ENCODE measurements at regions not wholly inside any gene's neighbourhood (a gene's known extent, or its start where the extent isn't known, plus 50 kb on each side); places are given as distances from the start of the nearest gene placed in this dataset.

DNA sequence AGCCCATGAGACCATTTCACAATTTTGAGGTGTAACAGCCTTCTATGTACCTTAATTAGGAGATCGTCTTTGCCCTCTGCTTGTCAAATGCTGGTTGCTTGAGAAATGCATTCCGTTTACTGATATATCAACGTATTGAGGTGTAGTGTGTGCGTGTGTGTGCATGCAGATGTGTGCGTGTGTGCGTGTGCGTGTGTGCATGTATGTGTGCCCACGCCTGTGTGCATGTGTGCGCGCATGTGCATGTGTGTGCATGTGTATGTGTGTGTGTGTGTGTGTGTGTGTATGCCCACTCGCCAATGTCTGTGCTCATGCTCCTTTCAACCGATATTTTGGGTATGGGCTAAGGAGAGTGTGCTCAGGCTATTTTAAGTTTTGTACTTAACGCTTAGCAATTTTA lies 81.5 kb upstream of the ZFHX3 start (continued):
- no peak for TF ChIP-seq ZNF331 (CRISPR knock-in tag; IDR thresholded peaks at IDR 0.05; ENCODE audit: low read depth)
- TF ChIP-seq CREB1 (CRISPR knock-in tag; IDR thresholded peaks at IDR 0.05; ENCODE audit: low read depth), result no peak
- TF ChIP-seq, protein P1, sequence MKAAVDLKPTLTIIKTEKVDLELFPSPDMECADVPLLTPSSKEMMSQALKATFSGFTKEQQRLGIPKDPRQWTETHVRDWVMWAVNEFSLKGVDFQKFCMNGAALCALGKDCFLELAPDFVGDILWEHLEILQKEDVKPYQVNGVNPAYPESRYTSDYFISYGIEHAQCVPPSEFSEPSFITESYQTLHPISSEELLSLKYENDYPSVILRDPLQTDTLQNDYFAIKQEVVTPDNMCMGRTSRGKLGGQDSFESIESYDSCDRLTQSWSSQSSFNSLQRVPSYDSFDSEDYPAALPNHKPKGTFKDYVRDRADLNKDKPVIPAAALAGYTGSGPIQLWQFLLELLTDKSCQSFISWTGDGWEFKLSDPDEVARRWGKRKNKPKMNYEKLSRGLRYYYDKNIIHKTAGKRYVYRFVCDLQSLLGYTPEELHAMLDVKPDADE (IDR thresholded peaks at IDR 0.05), result no peak
- TF ChIP-seq EZH2 (IDR thresholded peaks at IDR 0.05; ENCODE audit: low read depth, unreplicated experiment), result no peak
- no peak for TF ChIP-seq STAT1 (IDR thresholded peaks at IDR 0.05; ENCODE audit: unreplicated experiment)
- no peak for TF ChIP-seq EZH2phosphoT487 (IDR thresholded peaks at IDR 0.05; ENCODE audit: unreplicated experiment)

DNA sequence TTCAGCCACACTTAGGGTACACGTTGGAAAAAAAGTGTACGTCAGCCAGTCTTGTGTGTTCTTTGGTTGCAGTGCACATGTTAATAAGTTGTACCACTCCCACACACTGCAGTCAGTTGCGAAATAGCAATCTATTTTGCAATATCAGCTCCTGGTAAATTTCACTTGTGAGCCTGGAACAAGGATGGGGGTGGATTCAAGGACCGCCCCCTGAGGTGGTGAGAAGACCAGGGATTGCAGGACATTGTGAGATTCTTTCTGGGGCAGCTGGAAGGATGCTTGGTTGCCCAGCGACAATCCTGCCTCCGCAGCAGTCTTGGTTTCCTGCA lies 78.6 kb upstream of the ZFHX3 start:
- DNase-seq (ENCODE audit: low spot score), result no peak
- Mint-ChIP-seq H3K27me3 (ENCODE audit: insufficient read depth, low read depth, poor library complexity) (peaks cover 5% of the 10 kb centered on the region), H3K36me3 (ENCODE audit: low read depth) (no peaks in the 10 kb centered on the region), H3K27ac (no peak overlapping the region), H3K4me1 (no peaks in the 10 kb centered on the region; the same call in 2 of the 3 replicates), H3K9me3 (no peaks in the 10 kb centered on the region; the same call in 2 of the 3 replicates), H3K4me3 (no peak overlapping the region)
- Histone ChIP-seq H3K4me2 (no peak overlapping the region), H2AFZ (no peak overlapping the region), H3K79me2 (replicated peaks; ENCODE audit: insufficient read depth) (no peaks in the 10 kb centered on the region), H3K9me2 (ENCODE audit: insufficient read depth) (no peaks in the 10 kb centered on the region), H3K4me1 (ENCODE audit: insufficient read depth) (no peaks in the 10 kb centered on the region), H3K27ac (ENCODE audit: low read depth) (no peak overlapping the region), H3K27me3 (ENCODE audit: insufficient read depth) (no peaks in the 10 kb centered on the region), H4K20me1 (replicated peaks; ENCODE audit: insufficient read depth) (no peaks in the 10 kb centered on the region), H3F3A (replicated peaks; ENCODE audit: low read depth) (no peaks in the 10 kb centered on the region), H3K36me3 (ENCODE audit: insufficient read depth) (no peaks in the 10 kb centered on the region), H3K4me3 (no peak overlapping the region)
- ATAC-seq, result no peak
- no peak for TF ChIP-seq REST (IDR thresholded peaks at IDR 0.05; ENCODE audit: unreplicated experiment)
- TF ChIP-seq NANOG (IDR thresholded peaks at IDR 0.05; ENCODE audit: borderline replicate concordance), result no peak
- TF ChIP-seq EZH2 (IDR thresholded peaks at IDR 0.05; ENCODE audit: low read depth, unreplicated experiment), result no peak
- TF ChIP-seq, protein P2, sequence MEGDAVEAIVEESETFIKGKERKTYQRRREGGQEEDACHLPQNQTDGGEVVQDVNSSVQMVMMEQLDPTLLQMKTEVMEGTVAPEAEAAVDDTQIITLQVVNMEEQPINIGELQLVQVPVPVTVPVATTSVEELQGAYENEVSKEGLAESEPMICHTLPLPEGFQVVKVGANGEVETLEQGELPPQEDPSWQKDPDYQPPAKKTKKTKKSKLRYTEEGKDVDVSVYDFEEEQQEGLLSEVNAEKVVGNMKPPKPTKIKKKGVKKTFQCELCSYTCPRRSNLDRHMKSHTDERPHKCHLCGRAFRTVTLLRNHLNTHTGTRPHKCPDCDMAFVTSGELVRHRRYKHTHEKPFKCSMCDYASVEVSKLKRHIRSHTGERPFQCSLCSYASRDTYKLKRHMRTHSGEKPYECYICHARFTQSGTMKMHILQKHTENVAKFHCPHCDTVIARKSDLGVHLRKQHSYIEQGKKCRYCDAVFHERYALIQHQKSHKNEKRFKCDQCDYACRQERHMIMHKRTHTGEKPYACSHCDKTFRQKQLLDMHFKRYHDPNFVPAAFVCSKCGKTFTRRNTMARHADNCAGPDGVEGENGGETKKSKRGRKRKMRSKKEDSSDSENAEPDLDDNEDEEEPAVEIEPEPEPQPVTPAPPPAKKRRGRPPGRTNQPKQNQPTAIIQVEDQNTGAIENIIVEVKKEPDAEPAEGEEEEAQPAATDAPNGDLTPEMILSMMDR (conservative IDR thresholded peaks at IDR 0.05; ENCODE audit: low read depth in 2 of 2), result no peak
- TF ChIP-seq, protein P1 (IDR thresholded peaks at IDR 0.05), result no peak
